ENCODE measurements at regions not wholly inside any gene's neighbourhood (a gene's known extent, or its start where the extent isn't known, plus 50 kb on each side); places are given as distances from the start of the nearest gene placed in this dataset.

- TF ChIP-seq POLR2AphosphoS5 (IDR thresholded peaks at IDR 0.05; ENCODE audit: low read depth, low read length) (no peak), FOXP2 (optimal IDR thresholded peaks at IDR 0.05; ENCODE audit: borderline replicate concordance, extremely low read depth, extremely low read length, insufficient read depth) (no peak), SIN3A (IDR thresholded peaks at IDR 0.05; ENCODE audit: borderline replicate concordance, insufficient read depth, low read length) (no peak)
Observed at GRCh38 chr7:65457705-65458104, 84.0 kb downstream of the ZNF92 start.

Measured in PFSK-1 (cell line).